HUES48 (cell line): ENCODE measurements at regions not wholly inside any gene's neighbourhood (a gene's known extent, or its start where the extent isn't known, plus 50 kb on each side); places are given as distances from the start of the nearest gene placed in this dataset.

Experiments used
- H3K27ac ChIP-seq: one replicate; pipeline ENCODE4 v1.7.0; 2013; ENCODE audit warnings: low read depth, low read length, inconsistent platforms
- H3K27me3 ChIP-seq: 2 replicates; pipeline ENCODE4 v1.6.1; 2013; ENCODE audit warnings: mild to moderate bottlenecking, low read length; ENCODE audit not compliant: control insufficient read depth, insufficient read depth
- H3K36me3 ChIP-seq: 2 replicates; pipeline ENCODE4 v1.6.1; 2013; ENCODE audit warnings: low read length; ENCODE audit not compliant: control insufficient read depth, insufficient read depth
- H3K4me1 ChIP-seq: 2 replicates; pipeline ENCODE4 v1.6.1; 2013; ENCODE audit warnings: mild to moderate bottlenecking, low read length; ENCODE audit not compliant: control insufficient read depth, insufficient read depth
- H3K4me3 ChIP-seq: 2 replicates; pipeline ENCODE4 v1.5.1; 2013; ENCODE audit warnings: mild to moderate bottlenecking, low read depth, low read length
- H3K9ac ChIP-seq: 2 replicates; pipeline ENCODE4 v1.6.1; 2013; ENCODE audit warnings: mild to moderate bottlenecking, low read depth, low read length, moderate library complexity
- H3K9me3 ChIP-seq: 2 replicates; pipeline ENCODE4 v1.6.1; 2013; ENCODE audit warnings: low read length; ENCODE audit not compliant: control insufficient read depth, insufficient read depth

- Histone ChIP-seq H3K36me3 (no peaks in the 10 kb centered on the region), H3K4me3 (no peak overlapping the region), H3K4me1 (no peaks in the 10 kb centered on the region), H3K27ac (no peak overlapping the region), H3K27me3 (peaks cover 20% of the 10 kb centered on the region), H3K9ac (no peak overlapping the region), H3K9me3 (no peaks in the 10 kb centered on the region)
Measured at GRCh38 chr14:101464984-101465794, 96.1 kb upstream of the DIO3 start.

- no peaks in the 10 kb centered on the region for H3K36me3 ChIP-seq
- no peaks in the 10 kb centered on the region for H3K4me1 ChIP-seq
- peaks cover 13% of the 10 kb centered on the region for H3K27me3 ChIP-seq
- no peak overlapping the region for H3K27ac ChIP-seq
- H3K9me3 ChIP-seq = no peaks in the 10 kb centered on the region
- no peak overlapping the region for H3K4me3 ChIP-seq
- no peak overlapping the region for H3K9ac ChIP-seq
Measured at GRCh38 chr14:101465795-101466448, 95.4 kb upstream of the DIO3 start.

GRCh38 chr14:101466456-101467180 is 94.7 kb upstream of the DIO3 start:
- H3K27me3 ChIP-seq = peaks cover 6% of the 10 kb centered on the region
- no peak overlapping the region for H3K9ac ChIP-seq
- H3K4me3 ChIP-seq = no peak overlapping the region
- H3K27ac ChIP-seq = no peak overlapping the region
- no peaks in the 10 kb centered on the region for H3K9me3 ChIP-seq
- H3K36me3 ChIP-seq = no peaks in the 10 kb centered on the region
- no peaks in the 10 kb centered on the region for H3K4me1 ChIP-seq

GRCh38 chr14:101467181-101467926 is 93.9 kb upstream of the DIO3 start:
- Histone ChIP-seq H3K9me3 (no peaks in the 10 kb centered on the region), H3K9ac (no peak overlapping the region), H3K36me3 (no peaks in the 10 kb centered on the region), H3K27ac (no peak overlapping the region), H3K4me1 (no peaks in the 10 kb centered on the region), H3K27me3 (peaks cover under 1% of the 10 kb centered on the region), H3K4me3 (no peak overlapping the region)

- no peak overlapping the region for H3K9ac ChIP-seq
- no peak overlapping the region for H3K4me3 ChIP-seq
- no peak overlapping the region for H3K27ac ChIP-seq
- H3K9me3 ChIP-seq = no peaks in the 10 kb centered on the region
- no peaks in the 10 kb centered on the region; the same call in 1 of the 2 replicates for H3K27me3 ChIP-seq
- H3K36me3 ChIP-seq = no peaks in the 10 kb centered on the region
- no peaks in the 10 kb centered on the region for H3K4me1 ChIP-seq
Measured at GRCh38 chr14:101469382-101470247, 91.7 kb upstream of the DIO3 start.

GRCh38 chr14:101470266-101470665 is 91.0 kb upstream of the DIO3 start:
- no peak overlapping the region for H3K9ac ChIP-seq

GRCh38 chr14:101471723-101472517 is 89.4 kb upstream of the DIO3 start:
- no peaks in the 10 kb centered on the region for H3K27me3 ChIP-seq
- H3K4me3 ChIP-seq = no peak overlapping the region
- H3K9me3 ChIP-seq = no peaks in the 10 kb centered on the region
- H3K4me1 ChIP-seq = peaks cover 5% of the 10 kb centered on the region; the same call in 1 of the 2 replicates
- no peak overlapping the region for H3K27ac ChIP-seq
- no peaks in the 10 kb centered on the region for H3K36me3 ChIP-seq
- H3K9ac ChIP-seq = no peak overlapping the region

More at GRCh38 chr14:101470266-101470665, 91.0 kb upstream of the DIO3 start:
- Histone ChIP-seq H3K27ac (no peak overlapping the region), H3K36me3 (no peaks in the 10 kb centered on the region), H3K27me3 (no peaks in the 10 kb centered on the region), H3K9me3 (no peaks in the 10 kb centered on the region), H3K4me1 (no peaks in the 10 kb centered on the region), H3K4me3 (no peak overlapping the region)

GRCh38 chr14:101472518-101472849 is 88.8 kb upstream of the DIO3 start:
- H3K36me3 ChIP-seq = no peaks in the 10 kb centered on the region
- no peak overlapping the region for H3K27ac ChIP-seq
- H3K4me1 ChIP-seq = peaks cover 10% of the 10 kb centered on the region
- no peaks in the 10 kb centered on the region for H3K9me3 ChIP-seq
- H3K27me3 ChIP-seq = no peaks in the 10 kb centered on the region
- H3K9ac ChIP-seq = no peak overlapping the region
- no peak overlapping the region for H3K4me3 ChIP-seq

- Histone ChIP-seq H3K4me3 (no peak overlapping the region), H3K4me1 (peaks cover 12% of the 10 kb centered on the region), H3K36me3 (no peaks in the 10 kb centered on the region), H3K9ac (no peak overlapping the region), H3K27me3 (no peaks in the 10 kb centered on the region), H3K9me3 (no peaks in the 10 kb centered on the region), H3K27ac (no peak overlapping the region)
Measured at GRCh38 chr14:101473045-101473729, 88.1 kb upstream of the DIO3 start.
